Activated CD8-positive, alpha-beta memory T cell treated with anti-CD3 and anti-CD28 coated beads for 24 hours (primary cell): ENCODE measurements at regions not wholly inside any gene's neighbourhood (a gene's known extent, or its start where the extent isn't known, plus 50 kb on each side); places are given as distances from the start of the nearest gene placed in this dataset.

Experiments used
- DNase-seq: peaks from one replicate; pipeline ENCODE4 v3.0.0-alpha.2; 2020

- DNase-seq = no peak
These were observed 231.2 kb downstream of the FOXL1 start for GRCh38 chr16:86809458-86809955.

- no peak for DNase-seq
These were observed 231.7 kb downstream of the FOXL1 start for GRCh38 chr16:86810062-86810461.

GRCh38 chr16:86812363-86812970 lies 234.1 kb downstream of the FOXL1 start:
- no peak for DNase-seq

- DNase-seq = no peak
These were observed 235.9 kb downstream of the FOXL1 start for GRCh38 chr16:86814256-86814655.

- DNase-seq = no peak
These were observed 238.7 kb downstream of the FOXL1 start for GRCh38 chr16:86816930-86817625.

- no peak for DNase-seq
These were observed 240.6 kb downstream of the FOXL1 start for GRCh38 chr16:86818671-86819532.

GRCh38 chr16:86819533-86819892 lies 241.2 kb downstream of the FOXL1 start:
- DNase-seq = no peak

GRCh38 chr16:86821895-86822294 lies 243.5 kb downstream of the FOXL1 start:
- no peak for DNase-seq

- no peak for DNase-seq
These were observed 244.8 kb downstream of the FOXL1 start for GRCh38 chr16:86823125-86823524.

GRCh38 chr16:86823888-86824671 lies 245.7 kb downstream of the FOXL1 start:
- DNase-seq = no peak

- no peak for DNase-seq
These were observed 246.5 kb downstream of the FOXL1 start for GRCh38 chr16:86824751-86825296.

GRCh38 chr16:86825631-86826030 lies 247.3 kb downstream of the FOXL1 start:
- DNase-seq = no peak

GRCh38 chr16:86826941-86827340 lies 248.6 kb downstream of the FOXL1 start:
- DNase-seq = no peak

GRCh38 chr16:86827521-86827920 lies 249.2 kb downstream of the FOXL1 start:
- DNase-seq = no peak

- no peak for DNase-seq
These were observed 249.9 kb downstream of the FOXL1 start for GRCh38 chr16:86828202-86828601.

GRCh38 chr16:86828653-86829052 lies 250.3 kb downstream of the FOXL1 start:
- DNase-seq = no peak

GRCh38 chr16:86831366-86831765 lies 253.0 kb downstream of the FOXL1 start:
- DNase-seq = no peak

GRCh38 chr16:86833136-86833535 lies 254.8 kb downstream of the FOXL1 start:
- DNase-seq = no peak

- no peak for DNase-seq
These were observed 256.2 kb downstream of the FOXL1 start for GRCh38 chr16:86834451-86835035.

GRCh38 chr16:86835982-86836381 lies 257.6 kb downstream of the FOXL1 start:
- no peak for DNase-seq

GRCh38 chr16:86836503-86837129 lies 258.3 kb downstream of the FOXL1 start:
- DNase-seq = no peak

- no peak for DNase-seq
These were observed 265.5 kb downstream of the FOXL1 start for GRCh38 chr16:86843812-86844211.
